AG04450 (cell line): ENCODE measurements at regions not wholly inside any gene's neighbourhood (a gene's known extent, or its start where the extent isn't known, plus 50 kb on each side); places are given as distances from the start of the nearest gene placed in this dataset.

ENCODE experiments used
- CTCF ChIA-PET: fragments of 300-600, 350-600 bp; formaldehyde crosslinking; extraction: SDS; loops from one replicate; lab custom pipeline; 2022; ENCODE audit warnings: antibody characterized with exemption, inconsistent platforms; lab: Charles Lee
- POLR2A ChIA-PET: fragments of 350-600 bp; formaldehyde crosslinking; extraction: SDS; loops from one replicate; lab custom pipeline; 2021; ENCODE audit warnings: antibody characterized with exemption, inconsistent platforms; lab: Yijun Ruan, JAX
- DNase-seq: peaks from one replicate; pipeline ENCODE4 v3.0.0-alpha.2; 2011; ENCODE audit warnings: low read depth, low spot score
- H3K27ac ChIP-seq: one replicate; pipeline ENCODE4 v1.5.1; 2012; ENCODE audit warnings: low read depth, low read length, control low read depth
- H3K27me3 ChIP-seq: one replicate; pipeline ENCODE4 v1.6.0; 2012; ENCODE audit warnings: low read length; ENCODE audit not compliant: control insufficient read depth, insufficient read depth
- H3K4me3 ChIP-seq: 2 replicates; pipeline ENCODE4 v1.5.1; 2011; ENCODE audit warnings: mild to moderate bottlenecking, low read depth, low read length, control low read depth
- H3K9me3 ChIP-seq: 2 replicates; pipeline ENCODE4 v1.5.1; 2012; ENCODE audit warnings: low read length; ENCODE audit not compliant: control insufficient read depth, insufficient read depth
- TF ChIP-seq, protein P1 (sequence below): IDR thresholded peaks from 2 replicates; pipeline ENCODE4 v1.5.1; 2011; ENCODE audit warnings: low read depth, low read length, control low read depth, inconsistent platforms

DNA sequence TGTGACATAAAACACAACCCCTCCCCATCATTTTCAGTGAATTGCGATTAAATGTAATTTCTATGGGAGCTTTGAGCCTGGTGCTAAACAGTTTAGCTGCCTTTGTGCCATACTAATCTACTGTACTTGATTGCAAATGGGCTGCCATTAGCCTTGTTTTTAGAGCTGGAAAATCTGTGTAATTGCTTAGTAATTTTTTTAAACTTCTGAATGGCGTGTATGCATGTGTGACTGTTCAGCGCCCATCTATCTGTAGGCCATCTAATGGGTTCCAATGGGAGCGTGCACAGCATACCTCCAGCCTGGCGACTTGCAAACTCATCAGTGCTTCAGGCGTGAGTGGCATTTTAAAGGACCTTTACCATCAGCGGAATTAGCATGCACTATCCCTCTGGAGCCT, 142.7 kb upstream of the KIRREL3 start:
- H3K27me3 ChIP-seq: no peaks in the 10 kb centered on the region
- POLR2A ChIA-PET: no interaction called here
- DNase-seq: no peak

DNA sequence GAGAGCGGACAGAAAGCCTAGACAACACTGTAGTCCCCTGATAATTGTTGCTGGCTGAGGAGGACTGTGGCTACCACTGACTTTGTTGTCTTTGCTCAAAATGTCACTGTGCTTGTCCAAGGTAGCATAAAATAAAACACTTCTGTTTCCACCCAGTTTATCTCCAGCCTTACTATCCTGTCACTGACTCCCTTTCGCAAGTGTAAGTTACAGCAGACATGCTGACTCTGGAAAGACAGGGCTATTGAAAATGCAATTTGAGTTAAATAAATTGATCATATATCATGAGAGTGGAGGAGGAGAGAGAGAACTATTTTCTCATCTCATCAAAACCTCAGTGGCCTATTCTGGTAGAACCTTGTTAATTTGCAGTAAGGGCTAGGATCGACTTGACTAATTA, 138.0 kb upstream of the KIRREL3 start:
- TF ChIP-seq, protein P1, sequence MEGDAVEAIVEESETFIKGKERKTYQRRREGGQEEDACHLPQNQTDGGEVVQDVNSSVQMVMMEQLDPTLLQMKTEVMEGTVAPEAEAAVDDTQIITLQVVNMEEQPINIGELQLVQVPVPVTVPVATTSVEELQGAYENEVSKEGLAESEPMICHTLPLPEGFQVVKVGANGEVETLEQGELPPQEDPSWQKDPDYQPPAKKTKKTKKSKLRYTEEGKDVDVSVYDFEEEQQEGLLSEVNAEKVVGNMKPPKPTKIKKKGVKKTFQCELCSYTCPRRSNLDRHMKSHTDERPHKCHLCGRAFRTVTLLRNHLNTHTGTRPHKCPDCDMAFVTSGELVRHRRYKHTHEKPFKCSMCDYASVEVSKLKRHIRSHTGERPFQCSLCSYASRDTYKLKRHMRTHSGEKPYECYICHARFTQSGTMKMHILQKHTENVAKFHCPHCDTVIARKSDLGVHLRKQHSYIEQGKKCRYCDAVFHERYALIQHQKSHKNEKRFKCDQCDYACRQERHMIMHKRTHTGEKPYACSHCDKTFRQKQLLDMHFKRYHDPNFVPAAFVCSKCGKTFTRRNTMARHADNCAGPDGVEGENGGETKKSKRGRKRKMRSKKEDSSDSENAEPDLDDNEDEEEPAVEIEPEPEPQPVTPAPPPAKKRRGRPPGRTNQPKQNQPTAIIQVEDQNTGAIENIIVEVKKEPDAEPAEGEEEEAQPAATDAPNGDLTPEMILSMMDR: no peak
- Histone ChIP-seq H3K27me3 (peaks cover 3% of the 10 kb centered on the region), H3K27ac (no peak overlapping the region), H3K9me3 (no peaks in the 10 kb centered on the region), H3K4me3 (no peak overlapping the region)
- DNase-seq: no peak
- ChIA-PET POLR2A (no interaction called here), CTCF (no interaction called here)

More for the DNA sequence above, 142.7 kb upstream of the KIRREL3 start:
- CTCF ChIA-PET: no interaction called here
- no peak overlapping the region for H3K27ac ChIP-seq
- H3K4me3 ChIP-seq: no peak overlapping the region
- H3K9me3 ChIP-seq: no peaks in the 10 kb centered on the region
- TF ChIP-seq, protein P1: no peak

DNA sequence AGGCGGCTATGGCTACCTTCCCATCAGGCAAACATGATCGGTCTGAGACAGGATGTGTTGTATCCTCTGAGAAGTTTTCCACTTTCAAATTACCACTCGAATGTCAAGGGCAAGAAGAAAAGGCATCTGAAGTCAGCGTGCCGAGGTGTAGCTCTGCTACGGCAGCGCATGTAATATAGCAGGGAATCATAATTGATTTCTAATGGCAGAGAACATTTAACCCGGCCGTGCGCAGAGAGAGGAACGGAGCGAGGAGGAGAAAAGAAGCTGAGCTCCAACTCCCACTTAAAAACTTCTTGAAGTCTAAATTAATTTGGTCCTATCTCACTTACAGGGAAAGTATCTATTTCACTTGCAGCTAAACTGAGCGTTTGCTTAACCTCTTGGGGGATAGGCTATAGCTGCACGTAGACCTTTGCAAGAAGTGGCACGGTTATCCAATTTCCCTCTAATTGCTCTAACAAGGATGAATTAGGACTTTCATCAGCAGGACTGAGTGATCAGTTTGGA, 137.3 kb upstream of the KIRREL3 start:
- Histone ChIP-seq H3K27ac (no peak overlapping the region), H3K4me3 (no peak overlapping the region), H3K9me3 (no peaks in the 10 kb centered on the region), H3K27me3 (peaks cover 3% of the 10 kb centered on the region)
- DNase-seq: no peak
- ChIA-PET CTCF (no interaction called here), POLR2A (no interaction called here)
- TF ChIP-seq, protein P1: no peak

DNA sequence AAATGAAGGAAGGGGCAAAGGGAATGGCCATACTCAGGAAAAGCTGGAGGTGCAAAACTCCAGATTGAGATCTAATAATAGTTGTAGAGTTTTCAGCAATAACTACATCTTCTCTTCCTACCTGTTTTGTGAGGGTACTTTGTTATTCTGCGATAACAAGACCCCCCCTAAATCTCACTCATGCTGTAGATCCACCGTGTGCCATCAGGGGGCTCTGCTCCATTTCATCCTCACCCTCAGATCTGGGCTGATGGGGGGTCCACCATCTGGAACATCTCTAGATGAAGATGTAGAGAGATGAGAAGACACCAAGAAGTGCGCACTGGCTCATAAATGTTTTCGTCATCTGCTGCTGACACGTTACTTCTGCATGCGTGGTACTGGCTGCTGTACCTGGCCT, 135.9 kb upstream of the KIRREL3 start:
- DNase-seq: no peak
- ChIA-PET CTCF (no interaction called here), POLR2A (no interaction called here)
- no peak overlapping the region for H3K27ac ChIP-seq
- TF ChIP-seq, protein P1: no peak; the same call in 1 of the 2 replicates
- peaks cover 3% of the 10 kb centered on the region for H3K27me3 ChIP-seq
- no peaks in the 10 kb centered on the region for H3K9me3 ChIP-seq
- H3K4me3 ChIP-seq: no peak overlapping the region

DNA sequence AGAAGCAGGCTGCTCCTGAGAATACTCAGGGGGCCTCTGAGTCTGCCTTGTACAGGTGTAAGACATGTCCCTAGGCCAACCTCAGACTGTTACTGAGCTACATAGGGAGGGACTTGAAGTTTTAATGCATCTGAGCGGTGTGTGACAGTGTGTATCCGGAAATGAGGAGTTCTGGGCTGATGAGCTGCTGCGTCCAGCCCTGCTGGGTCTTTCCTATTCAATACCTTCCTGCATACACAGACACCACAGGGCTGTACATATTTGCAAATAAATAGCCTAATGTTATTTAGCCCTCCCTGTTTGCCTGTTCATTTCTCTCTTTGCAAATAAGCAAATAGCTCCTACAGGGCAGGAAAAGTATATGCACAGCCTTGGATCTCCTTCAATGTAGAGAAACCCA, 134.7 kb upstream of the KIRREL3 start:
- TF ChIP-seq, protein P1: no peak
- Histone ChIP-seq H3K9me3 (no peaks in the 10 kb centered on the region), H3K27me3 (peaks cover 3% of the 10 kb centered on the region), H3K27ac (no peak overlapping the region), H3K4me3 (no peak overlapping the region)
- DNase-seq: no peak
- ChIA-PET CTCF (no interaction called here), POLR2A (no interaction called here)
